Panc1 (cell line): ENCODE measurements at regions not wholly inside any gene's neighbourhood (a gene's known extent, or its start where the extent isn't known, plus 50 kb on each side); places are given as distances from the start of the nearest gene placed in this dataset.

Source experiments
- ATAC-seq: fragments of 200-7000 bp; cut with Tn5 transposase; 2 replicates; pipeline ENCODE4 v1.9.1; 2020; ENCODE audit warnings: mild to moderate bottlenecking, moderate library complexity
- BruUV-seq: library from RNA; stranded (reverse); fragments of 400-500 nt; replicated peaks from 2 replicates; lab custom pipeline; 2021; lab: Mats Ljungman, UMichigan
- CTCF ChIA-PET: fragments of 300-600 bp; sonication (Branson Sonifier 250); formaldehyde crosslinking; loops from one replicate; lab custom pipeline; 2022; ENCODE audit warnings: antibody characterized with exemption; lab: Charles Lee
- POLR2A ChIA-PET: fragments of 300-600 bp; sonication (Branson Sonifier 250); formaldehyde crosslinking; loops from one replicate; lab custom pipeline; 2022; ENCODE audit warnings: antibody characterized with exemption; lab: Charles Lee
- DNase-seq: peaks from one replicate; pipeline ENCODE4 v3.0.0-alpha.2; 2010; ENCODE audit warnings: low read depth, low spot score
- H3K27ac ChIP-seq: 2 replicates; pipeline ENCODE4 v1.5.1; 2011; ENCODE audit warnings: mild to moderate bottlenecking, low read length, inconsistent platforms
- H3K27me3 ChIP-seq: fragments of 200-500 bp; sonication (Bioruptor generic); 2 replicates; pipeline ENCODE4 v1.6.0; 2014; ENCODE audit warnings: low read length, inconsistent platforms; ENCODE audit not compliant: control insufficient read depth, insufficient read depth
- H3K36me3 ChIP-seq: fragments of 200-500 bp; sonication (Bioruptor generic); 2 replicates; pipeline ENCODE4 v1.5.1; 2014; ENCODE audit warnings: inconsistent platforms, mild to moderate bottlenecking, low read length, moderate library complexity; ENCODE audit not compliant: control insufficient read depth, insufficient read depth
- H3K4me1 ChIP-seq: 2 replicates; pipeline ENCODE4 v1.5.1; 2011; ENCODE audit warnings: inconsistent platforms, mild to moderate bottlenecking, low read length, moderate library complexity; ENCODE audit not compliant: control insufficient read depth, insufficient read depth
- H3K4me3 ChIP-seq, 2 experiments: 2 replicates each; pipeline ENCODE4 v1.5.1; 2011 to 2012; ENCODE audit warnings: low read depth in 2 of 2, low read length in 2 of 2, mild to moderate bottlenecking in 2 of 2, inconsistent platforms in 1 of 2, moderate library complexity in 1 of 2
- H3K9me3 ChIP-seq: fragments of 200-500 bp; sonication (Bioruptor generic); 2 replicates; pipeline ENCODE4 v1.5.1; 2014; ENCODE audit warnings: low read depth, mild to moderate bottlenecking, inconsistent platforms, low read length, moderate library complexity; ENCODE audit not compliant: control insufficient read depth, insufficient read depth
- CTCF ChIP-seq: fragments of 450-650 bp; IDR thresholded peaks from 2 replicates; pipeline ENCODE4 v1.5.1; 2017; ENCODE audit warnings: mild to moderate bottlenecking
- POLR2AphosphoS5 ChIP-seq: IDR thresholded peaks from 2 replicates; pipeline ENCODE4 v1.6.1; 2012; ENCODE audit warnings: mild to moderate bottlenecking, low read depth, low read length, moderate library complexity
- REST ChIP-seq, 2 experiments: IDR thresholded peaks; 2 replicates each; pipeline ENCODE4 v1.6.1; 2011 to 2012; ENCODE audit warnings: low read depth in 2 of 2, control low read depth in 1 of 2, low read length in 1 of 2, mild to moderate bottlenecking in 1 of 2, moderate library complexity in 1 of 2; ENCODE audit not compliant: insufficient read depth in 1 of 2
- SIN3A ChIP-seq: IDR thresholded peaks from 2 replicates; pipeline ENCODE4 v1.6.1; 2012; ENCODE audit warnings: low read depth, mild to moderate bottlenecking, low read length, moderate library complexity, borderline replicate concordance; ENCODE audit not compliant: insufficient read depth
- TCF7L2 ChIP-seq: IDR thresholded peaks from 2 replicates; pipeline ENCODE4 v1.6.1; 2011; ENCODE audit warnings: mild to moderate bottlenecking, low read depth, low read length, inconsistent platforms
- in situ Hi-C: cut with HindIII; loops from 2 replicates; pipeline ENCODE4 v1.10.0; 2016; ENCODE audit warnings: low sequenced_read_pairs, low pct_unique_long_range_greater_than_20kb
- intact Hi-C: fragments of 100-400 bp; cut with micrococcal nuclease; formaldehyde crosslinking; loops from one replicate; pipeline ENCODE4 v1.10.0; 2022; ENCODE audit not compliant: unreplicated experiment

GRCh38 chr2:8231902-8232301 is 450.0 kb upstream of the ID2 start:
- POLR2A ChIA-PET, result no interaction called here

DNA sequence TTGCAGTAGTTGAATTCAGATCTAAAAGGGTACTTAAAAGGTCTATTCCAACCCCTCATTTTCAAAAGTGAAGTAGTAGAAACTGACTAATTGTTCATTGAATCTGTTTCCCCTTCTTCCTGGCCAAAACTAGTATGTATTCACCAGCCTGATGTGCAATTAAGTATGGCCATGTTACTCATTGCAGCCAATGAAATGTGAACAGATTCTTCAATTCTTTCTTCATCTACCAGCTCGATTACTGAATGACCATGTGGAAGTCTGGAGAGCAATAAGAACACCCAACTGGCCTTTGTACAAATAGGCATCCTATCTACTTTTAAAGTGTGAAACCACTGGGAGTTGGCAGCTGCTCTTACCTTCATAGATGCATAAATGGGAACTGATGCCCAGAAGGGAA is 449.0 kb upstream of the ID2 start:
- no TSS peak for BruUV-seq
- Histone ChIP-seq H3K36me3 (no peaks in the 10 kb centered on the region), H3K27ac (no peak overlapping the region), H3K9me3 (no peaks in the 10 kb centered on the region), H3K4me3 (no peak overlapping the region), H3K4me1 (no peaks in the 10 kb centered on the region), H3K27me3 (no peaks in the 10 kb centered on the region; the same call in 1 of the 2 replicates)
- intact Hi-C loops (no loop called here), in situ Hi-C loops (no loop called here)
- TF ChIP-seq SIN3A, result no peak
- no peak for TF ChIP-seq TCF7L2
- TF ChIP-seq REST (IDR thresholded peaks at IDR 0.05; ENCODE audit: insufficient read depth in 1 of 2, low read depth in 2 of 2, low read length in 1 of 2), result no peak
- TF ChIP-seq POLR2AphosphoS5, result no peak
- no peak for TF ChIP-seq CTCF
- ChIA-PET CTCF (no interaction called here), POLR2A (no interaction called here)
- ATAC-seq (no peak), DNase-seq (no peak)

More at GRCh38 chr2:8231902-8232301, 450.0 kb upstream of the ID2 start:
- TF ChIP-seq TCF7L2 (no peak), CTCF (no peak), POLR2AphosphoS5 (no peak), REST (IDR thresholded peaks at IDR 0.05; ENCODE audit: insufficient read depth in 1 of 2, low read depth in 2 of 2, low read length in 1 of 2) (no peak), SIN3A (no peak)
- Histone ChIP-seq H3K36me3 (no peaks in the 10 kb centered on the region), H3K9me3 (no peaks in the 10 kb centered on the region), H3K27me3 (no peaks in the 10 kb centered on the region), H3K4me3 (no peak overlapping the region), H3K4me1 (no peaks in the 10 kb centered on the region), H3K27ac (no peak overlapping the region)
- BruUV-seq, result no TSS peak
- CTCF ChIA-PET, result no interaction called here
- in situ Hi-C loops, result no loop called here
- DNase-seq (no peak), ATAC-seq (no peak)
- intact Hi-C loops, result no loop called here
